DMS53 treated with DMSO at 0.1 percent for 48 hours (cell line): ENCODE measurements at regions not wholly inside any gene's neighbourhood (a gene's known extent, or its start where the extent isn't known, plus 50 kb on each side); places are given as distances from the start of the nearest gene placed in this dataset.

ENCODE experiments used
- DNase-seq: peaks from one replicate; lab custom pipeline; 2025; ENCODE audit not compliant: unreplicated experiment; lab: John Stamatoyannopoulos, UW

DNA sequence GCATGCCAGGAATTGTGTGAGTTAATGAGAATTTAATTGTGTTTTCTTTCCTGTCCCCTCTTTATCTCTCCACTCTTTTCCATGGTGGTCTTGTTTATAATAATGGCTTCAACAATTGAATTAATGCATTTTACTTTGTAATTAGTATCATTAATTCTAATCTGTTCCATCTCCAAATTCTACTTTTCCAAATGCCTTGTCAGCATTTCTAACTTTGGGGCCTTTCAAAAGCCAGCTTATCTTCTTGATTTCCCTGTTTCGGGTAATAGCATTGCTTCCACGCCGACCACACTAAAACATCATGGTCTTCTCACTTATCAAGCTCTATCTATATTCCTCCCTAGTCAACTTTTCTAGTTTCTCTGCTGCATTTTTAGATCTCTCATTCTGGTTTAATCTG is 54.2 kb upstream of the RMST start:
- no peak for DNase-seq

DNA sequence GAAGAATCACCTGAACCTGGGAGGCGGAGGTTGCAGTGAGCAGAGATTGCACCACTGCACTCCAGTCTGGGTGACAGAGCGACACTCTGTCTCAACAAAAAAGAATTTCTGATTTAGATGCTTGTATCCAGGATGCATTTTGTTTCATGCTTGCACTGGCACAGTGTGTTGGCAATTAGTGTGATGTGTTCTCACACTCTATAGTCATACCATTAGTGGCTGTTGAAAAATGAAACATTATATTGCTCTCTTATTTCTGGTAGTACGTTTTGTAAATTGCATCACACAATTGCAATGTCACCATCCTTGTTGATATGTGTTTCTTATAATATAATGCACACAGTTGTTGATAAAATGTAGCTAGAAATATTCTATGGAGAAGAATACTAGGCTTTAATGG is 51.3 kb upstream of the RMST start:
- DNase-seq: no peak
